Vagina (tissue), 2 donors: ENCODE measurements at regions not wholly inside any gene's neighbourhood (a gene's known extent, or its start where the extent isn't known, plus 50 kb on each side); places are given as distances from the start of the nearest gene placed in this dataset.

ENCODE experiments used
- DNase-seq, 2 donors: peaks; one replicate each; pipeline ENCODE4 v3.0.0-alpha.2; 2017; ENCODE audit errors: extremely low spot score in 2 of 2
- H3K27ac ChIP-seq: fragments of 200-600 bp; sonication (generic); one replicate; pipeline ENCODE4 v1.5.1; 2019
- H3K27me3 ChIP-seq: fragments of 200-600 bp; sonication (generic); one replicate; pipeline ENCODE4 v1.5.1; 2019
- H3K36me3 ChIP-seq, 2 donors: fragments of 200-600 bp; sonication (generic); one replicate each; pipeline ENCODE4 v1.5.1; 2017 to 2019
- H3K4me1 ChIP-seq: fragments of 200-600 bp; sonication (generic); one replicate; pipeline ENCODE4 v1.5.1; 2019
- H3K4me3 ChIP-seq, 2 donors: fragments of 200-600 bp; sonication (generic); 1 replicate in 1 of 2; 2 replicates in 1 of 2; pipeline ENCODE4 v1.5.1; 2016 to 2019
- H3K9me3 ChIP-seq: fragments of 200-600 bp; sonication (generic); one replicate; pipeline ENCODE4 v1.5.1; 2019
- POLR2A ChIP-seq, 2 donors: fragments of 450-650 bp; IDR thresholded peaks; one replicate each; pipeline ENCODE4 v1.6.1; 2017; ENCODE audit warnings: antibody characterized with exemption in 2 of 2, mild to moderate bottlenecking in 2 of 2, moderate library complexity in 2 of 2
- POLR2AphosphoS5 ChIP-seq, 2 donors: sonication (generic); formaldehyde crosslinking; IDR thresholded peaks; one replicate each; pipeline ENCODE4 v1.9.0; 2017; ENCODE audit warnings: antibody characterized with exemption in 2 of 2, mild to moderate bottlenecking in 2 of 2, low read depth in 1 of 2; ENCODE audit not compliant: insufficient read depth in 1 of 2
- intact Hi-C: fragments of 100-400 bp; cut with DNase I; formaldehyde crosslinking; loops from one replicate; pipeline ENCODE4 v1.15.1; 2023
- TF ChIP-seq, protein P1 (sequence below), 3 experiments: fragments of 450-650 bp in 2 of 3; fragments of 200-600 bp in 1 of 3; sonication (generic) in 1 of 3; IDR thresholded peaks; one replicate each; pipeline ENCODE4 v1.5.1; 2017 to 2019; ENCODE audit warnings: antibody characterized with exemption in 3 of 3, mild to moderate bottlenecking in 2 of 3, moderate library complexity in 2 of 3

DNA sequence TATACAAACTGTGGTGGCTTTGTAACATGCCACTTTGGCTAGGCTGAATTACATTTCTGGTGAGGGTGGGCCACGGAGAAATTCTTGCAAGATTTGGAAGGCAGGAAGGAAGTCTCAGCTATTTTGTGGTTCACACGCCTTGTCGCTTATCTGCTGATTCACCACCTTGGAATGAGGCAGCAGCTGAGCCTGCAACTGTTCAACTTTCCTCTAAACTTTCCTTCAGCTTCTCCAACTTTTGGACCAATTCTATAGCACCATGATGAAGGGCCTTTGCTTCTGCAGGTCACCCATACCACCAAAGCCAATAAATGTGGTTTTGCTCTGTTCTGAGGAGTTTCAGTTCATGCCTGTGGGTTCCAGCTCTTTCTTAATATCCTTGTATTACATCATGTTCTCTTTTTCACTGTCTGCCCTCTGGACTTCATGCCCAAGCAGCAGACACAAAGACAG, 337.6 kb upstream of the SNX7 start:
- H3K4me3 ChIP-seq, result no peak overlapping the region
- TF ChIP-seq, protein P1, sequence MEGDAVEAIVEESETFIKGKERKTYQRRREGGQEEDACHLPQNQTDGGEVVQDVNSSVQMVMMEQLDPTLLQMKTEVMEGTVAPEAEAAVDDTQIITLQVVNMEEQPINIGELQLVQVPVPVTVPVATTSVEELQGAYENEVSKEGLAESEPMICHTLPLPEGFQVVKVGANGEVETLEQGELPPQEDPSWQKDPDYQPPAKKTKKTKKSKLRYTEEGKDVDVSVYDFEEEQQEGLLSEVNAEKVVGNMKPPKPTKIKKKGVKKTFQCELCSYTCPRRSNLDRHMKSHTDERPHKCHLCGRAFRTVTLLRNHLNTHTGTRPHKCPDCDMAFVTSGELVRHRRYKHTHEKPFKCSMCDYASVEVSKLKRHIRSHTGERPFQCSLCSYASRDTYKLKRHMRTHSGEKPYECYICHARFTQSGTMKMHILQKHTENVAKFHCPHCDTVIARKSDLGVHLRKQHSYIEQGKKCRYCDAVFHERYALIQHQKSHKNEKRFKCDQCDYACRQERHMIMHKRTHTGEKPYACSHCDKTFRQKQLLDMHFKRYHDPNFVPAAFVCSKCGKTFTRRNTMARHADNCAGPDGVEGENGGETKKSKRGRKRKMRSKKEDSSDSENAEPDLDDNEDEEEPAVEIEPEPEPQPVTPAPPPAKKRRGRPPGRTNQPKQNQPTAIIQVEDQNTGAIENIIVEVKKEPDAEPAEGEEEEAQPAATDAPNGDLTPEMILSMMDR (IDR thresholded peaks at IDR 0.05), result no peak
- TF ChIP-seq POLR2A (IDR thresholded peaks at IDR 0.05) (no peak), POLR2AphosphoS5 (IDR thresholded peaks at IDR 0.05; ENCODE audit: insufficient read depth in 1 of 2, low read depth in 1 of 2) (no peak)
- peaks cover 38% of the 10 kb centered on the region for H3K4me1 ChIP-seq
- no peaks in the 10 kb centered on the region for H3K9me3 ChIP-seq
- DNase-seq, result no peak
- no peaks in the 10 kb centered on the region for H3K27me3 ChIP-seq
- no peaks in the 10 kb centered on the region for H3K36me3 ChIP-seq
- intact Hi-C loops, result no loop called here
- no peak overlapping the region for H3K27ac ChIP-seq

DNA sequence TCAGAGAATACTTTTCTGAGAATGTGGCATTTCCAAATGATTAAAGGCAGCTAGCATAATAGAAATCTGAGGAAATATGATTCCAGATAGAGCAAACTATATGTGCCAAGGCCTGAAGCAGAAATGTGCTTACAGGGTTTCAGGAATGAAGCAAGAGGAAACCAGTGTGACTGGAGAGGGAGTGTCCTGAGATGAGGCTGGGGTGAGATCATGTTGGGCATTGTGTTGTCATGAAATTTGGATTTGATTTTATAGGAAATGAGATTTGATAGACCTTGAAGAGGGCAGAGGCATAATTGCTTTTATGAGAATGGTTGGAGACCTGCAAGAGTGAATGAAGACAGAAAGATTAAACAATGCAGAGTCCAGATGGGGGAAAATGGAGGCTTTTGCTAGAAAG, 338.1 kb upstream of the SNX7 start:
- TF ChIP-seq, protein P1 (IDR thresholded peaks at IDR 0.05), result no peak
- no peak for TF ChIP-seq POLR2A (IDR thresholded peaks at IDR 0.05)
- no peak for TF ChIP-seq POLR2AphosphoS5 (IDR thresholded peaks at IDR 0.05; ENCODE audit: insufficient read depth in 1 of 2, low read depth in 1 of 2)
- Histone ChIP-seq H3K36me3 (no peaks in the 10 kb centered on the region), H3K4me3 (no peak overlapping the region), H3K4me1 (peaks cover 38% of the 10 kb centered on the region), H3K27me3 (no peaks in the 10 kb centered on the region), H3K27ac (no peak overlapping the region), H3K9me3 (no peaks in the 10 kb centered on the region)
- intact Hi-C loops, result no loop called here
- no peak for DNase-seq

DNA sequence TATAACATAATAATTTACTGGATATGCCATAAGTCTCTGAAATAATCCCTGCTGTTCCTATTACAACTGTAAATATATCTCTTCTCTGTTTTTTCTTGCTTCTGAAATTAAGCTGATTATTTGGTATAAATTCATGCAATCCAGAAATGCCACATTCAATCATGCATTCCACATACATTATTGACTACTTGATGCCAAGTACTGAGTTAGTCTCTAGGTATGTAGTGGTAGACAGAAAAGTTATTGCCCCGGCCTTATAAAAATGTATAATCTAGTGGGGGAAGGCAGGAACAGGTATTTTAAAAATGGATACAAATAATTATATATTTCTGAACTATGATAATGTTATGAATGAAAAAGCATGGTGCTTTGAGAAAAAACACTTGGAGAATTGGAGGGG, 338.6 kb upstream of the SNX7 start:
- Histone ChIP-seq H3K27ac (no peak overlapping the region), H3K9me3 (no peaks in the 10 kb centered on the region), H3K27me3 (no peaks in the 10 kb centered on the region), H3K4me1 (peaks cover 37% of the 10 kb centered on the region), H3K4me3 (no peak overlapping the region), H3K36me3 (no peaks in the 10 kb centered on the region)
- no peak for TF ChIP-seq POLR2A (IDR thresholded peaks at IDR 0.05)
- TF ChIP-seq, protein P1 (IDR thresholded peaks at IDR 0.05), result no peak
- no peak for DNase-seq
- intact Hi-C loops, result no loop called here

DNA sequence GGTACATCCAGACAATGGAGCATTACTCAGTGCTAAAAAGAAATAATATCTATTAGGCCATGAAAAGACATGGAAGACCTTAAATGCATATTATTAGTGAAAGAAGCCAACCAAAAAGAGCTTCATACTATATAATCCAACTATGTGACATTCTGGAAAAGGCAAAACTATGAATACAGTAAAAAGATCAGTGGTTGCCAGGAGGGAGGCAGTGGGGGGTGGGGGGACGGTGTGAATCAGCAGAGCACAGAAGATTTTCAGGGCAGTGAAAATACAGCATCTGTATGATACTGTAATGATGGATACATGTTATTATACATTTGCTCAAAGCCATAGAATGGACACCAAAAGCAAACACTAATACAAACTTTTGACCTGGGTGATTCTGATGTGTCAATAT, 339.4 kb upstream of the SNX7 start:
- H3K9me3 ChIP-seq, result no peaks in the 10 kb centered on the region
- H3K27me3 ChIP-seq, result no peaks in the 10 kb centered on the region
- intact Hi-C loops, result no loop called here
- peaks cover 28% of the 10 kb centered on the region for H3K4me1 ChIP-seq
- TF ChIP-seq, protein P1 (IDR thresholded peaks at IDR 0.05), result no peak
- TF ChIP-seq POLR2A (IDR thresholded peaks at IDR 0.05) (no peak), POLR2AphosphoS5 (IDR thresholded peaks at IDR 0.05; ENCODE audit: insufficient read depth in 1 of 2, low read depth in 1 of 2) (no peak)
- H3K36me3 ChIP-seq, result no peaks in the 10 kb centered on the region
- no peak overlapping the region for H3K4me3 ChIP-seq
- no peak for DNase-seq
- H3K27ac ChIP-seq, result no peak overlapping the region

DNA sequence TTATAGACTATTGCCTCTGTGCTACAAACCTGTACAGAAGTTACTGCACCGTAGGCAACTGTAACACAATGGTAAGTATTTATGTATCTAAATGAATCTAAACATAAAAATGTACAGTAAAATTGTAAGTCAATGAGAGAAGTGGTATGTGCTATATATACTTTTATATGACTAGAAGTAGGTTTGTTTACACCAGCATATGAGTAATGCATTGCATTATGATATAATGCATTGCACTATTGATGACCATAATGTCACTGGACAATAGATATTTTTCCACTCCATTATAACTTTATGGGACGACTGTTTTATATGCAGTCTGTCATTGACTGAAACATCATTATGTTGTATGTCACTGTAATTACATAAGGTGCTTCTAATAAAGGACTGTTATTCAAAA, 340.3 kb upstream of the SNX7 start:
- Histone ChIP-seq H3K9me3 (no peaks in the 10 kb centered on the region), H3K4me1 (peaks cover 19% of the 10 kb centered on the region), H3K27me3 (no peaks in the 10 kb centered on the region), H3K36me3 (no peaks in the 10 kb centered on the region), H3K27ac (no peak overlapping the region), H3K4me3 (no peak overlapping the region)
- no peak for DNase-seq
- TF ChIP-seq POLR2AphosphoS5 (IDR thresholded peaks at IDR 0.05; ENCODE audit: insufficient read depth in 1 of 2, low read depth in 1 of 2) (no peak), POLR2A (IDR thresholded peaks at IDR 0.05) (no peak)
- TF ChIP-seq, protein P1 (IDR thresholded peaks at IDR 0.05), result no peak
- intact Hi-C loops, result no loop called here
